CD4-positive, CD25-positive, alpha-beta regulatory T cell (primary cell): ENCODE measurements at regions not wholly inside any gene's neighbourhood (a gene's known extent, or its start where the extent isn't known, plus 50 kb on each side); places are given as distances from the start of the nearest gene placed in this dataset.

Experiments used
- ATAC-seq, 2 donors: fragments of 150-1000 bp; cut with Tn5 transposase; one replicate each; pipeline ENCODE4 v1.10.0; 2021; ENCODE audit warnings: low read depth in 2 of 2, moderate number of reproducible peaks in 2 of 2, moderate library complexity in 1 of 2
- DNase-seq, 3 donors: peaks; one replicate each; pipeline versions ENCODE4 v3.0.0 to v3.0.0-alpha.2; 2012 to 2022; ENCODE audit warnings: mixed read lengths in 1 of 3
- H3K27ac ChIP-seq: one replicate; pipeline ENCODE4 v1.7.0; 2013; ENCODE audit warnings: mild to moderate bottlenecking, low read length; ENCODE audit not compliant: insufficient read depth, poor library complexity, severe bottlenecking
- H3K27me3 ChIP-seq: one replicate; pipeline ENCODE4 v1.7.0; 2013; ENCODE audit warnings: low read length; ENCODE audit not compliant: control insufficient read depth, insufficient read depth
- H3K36me3 ChIP-seq: one replicate; pipeline ENCODE4 v1.7.0; 2013; ENCODE audit warnings: mild to moderate bottlenecking, low read length, moderate library complexity; ENCODE audit not compliant: control insufficient read depth, insufficient read depth
- H3K4me1 ChIP-seq: 2 replicates; pipeline ENCODE4 v1.7.0; 2013; ENCODE audit warnings: mild to moderate bottlenecking, low read length; ENCODE audit not compliant: insufficient read depth, control insufficient read depth, poor library complexity, severe bottlenecking
- H3K4me3 ChIP-seq: one replicate; pipeline ENCODE4 v1.7.0; 2013; ENCODE audit warnings: low read depth, mild to moderate bottlenecking, low read length, moderate library complexity
- H3K9me3 ChIP-seq, 2 experiments: 1 replicate in 1 of 2; 2 replicates in 1 of 2; pipeline ENCODE4 v1.7.0; 2013; ENCODE audit warnings: low read length in 2 of 2, mild to moderate bottlenecking in 1 of 2, moderate library complexity in 1 of 2; ENCODE audit not compliant: control insufficient read depth in 2 of 2
- H3K27ac Mint-ChIP-seq, 3 donors: one replicate each; pipeline ENCODE4 v1.8.0; 2020 to 2022; ENCODE audit warnings: mild to moderate bottlenecking in 3 of 3, mixed read lengths in 3 of 3, moderate library complexity in 2 of 3
- H3K27me3 Mint-ChIP-seq: one replicate; pipeline ENCODE4 v1.8.0; 2022; ENCODE audit warnings: mild to moderate bottlenecking, mixed read lengths
- H3K36me3 Mint-ChIP-seq: one replicate; pipeline ENCODE4 v1.8.0; 2020; ENCODE audit warnings: mixed read lengths
- H3K4me1 Mint-ChIP-seq, 4 donors: one replicate each; pipeline ENCODE4 v1.8.0; 2020 to 2022; ENCODE audit warnings: mixed read lengths in 4 of 4, mild to moderate bottlenecking in 1 of 4
- H3K4me3 Mint-ChIP-seq, 4 donors: one replicate each; pipeline ENCODE4 v1.8.0; 2020 to 2022; ENCODE audit warnings: mild to moderate bottlenecking in 4 of 4, mixed read lengths in 4 of 4, moderate library complexity in 3 of 4
- H3K9me3 Mint-ChIP-seq, 7 donors: one replicate each; pipeline ENCODE4 v1.8.0; 2020 to 2022; ENCODE audit warnings: mixed read lengths in 7 of 7, mild to moderate bottlenecking in 3 of 7, moderate library complexity in 2 of 7

- Mint-ChIP-seq H3K9me3 (peaks cover 0 to 3% (median 0%) of the 10 kb centered on the region in 7 donors), H3K36me3 (no peaks in the 10 kb centered on the region), H3K27me3 (no peaks in the 10 kb centered on the region), H3K4me3 (no peak overlapping the region), H3K4me1 (no peaks in the 10 kb centered on the region), H3K27ac (no peak overlapping the region)
- Histone ChIP-seq H3K27me3 (no peaks in the 10 kb centered on the region), H3K36me3 (no peaks in the 10 kb centered on the region), H3K9me3 (no peaks in the 10 kb centered on the region), H3K4me3 (no peak overlapping the region), H3K27ac (no peak overlapping the region), H3K4me1 (no peaks in the 10 kb centered on the region)
- ATAC-seq (no peak), DNase-seq (no peak)
These were observed 381.5 kb downstream of the CDH26 start for GRCh38 chr20:60339738-60340137.

- ATAC-seq (no peak), DNase-seq (no peak)
- Histone ChIP-seq H3K27me3 (no peaks in the 10 kb centered on the region), H3K4me3 (no peak overlapping the region), H3K27ac (no peak overlapping the region), H3K36me3 (no peaks in the 10 kb centered on the region), H3K4me1 (no peaks in the 10 kb centered on the region), H3K9me3 (no peaks in the 10 kb centered on the region)
- H3K9me3 Mint-ChIP-seq, result peaks cover 0 to 2% (median 0%) of the 10 kb centered on the region in 7 donors
- no peaks in the 10 kb centered on the region for H3K36me3 Mint-ChIP-seq
- H3K27me3 Mint-ChIP-seq, result no peaks in the 10 kb centered on the region
- H3K4me1 Mint-ChIP-seq, result no peaks in the 10 kb centered on the region
- H3K4me3 Mint-ChIP-seq, result no peak overlapping the region
- H3K27ac Mint-ChIP-seq, result no peak overlapping the region
These were observed 382.0 kb downstream of the CDH26 start for GRCh38 chr20:60340232-60340631.

- DNase-seq, result no peak
- Mint-ChIP-seq H3K4me1 (no peaks in the 10 kb centered on the region), H3K27me3 (no peaks in the 10 kb centered on the region)
These were observed 382.8 kb downstream of the CDH26 start for GRCh38 chr20:60341062-60341461.

GRCh38 chr20:60345106-60345505 lies 386.9 kb downstream of the CDH26 start:
- Mint-ChIP-seq H3K27ac (peak overlapping the region in 1 of 3 donors; percentile 75), H3K36me3 (no peaks in the 10 kb centered on the region), H3K4me3 (no peak overlapping the region), H3K9me3 (peaks cover 0 to 4% (median 0%) of the 10 kb centered on the region in 7 donors), H3K4me1 (no peaks in the 10 kb centered on the region), H3K27me3 (no peaks in the 10 kb centered on the region)
- H3K27ac ChIP-seq, result no peak overlapping the region
- H3K4me3 ChIP-seq, result no peak overlapping the region
- no peak for DNase-seq
- H3K36me3 ChIP-seq, result no peaks in the 10 kb centered on the region
- no peaks in the 10 kb centered on the region for H3K9me3 ChIP-seq
- no peaks in the 10 kb centered on the region for H3K27me3 ChIP-seq
- ATAC-seq, result no peak
- H3K4me1 ChIP-seq, result no peaks in the 10 kb centered on the region

More at GRCh38 chr20:60341062-60341461, 382.8 kb downstream of the CDH26 start:
- no peaks in the 10 kb centered on the region for H3K27me3 ChIP-seq
- no peak overlapping the region for H3K4me3 ChIP-seq
- Mint-ChIP-seq H3K27ac (no peak overlapping the region), H3K9me3 (peaks cover 0 to 2% (median 0%) of the 10 kb centered on the region in 7 donors), H3K4me3 (no peak overlapping the region), H3K36me3 (no peaks in the 10 kb centered on the region)
- no peaks in the 10 kb centered on the region for H3K9me3 ChIP-seq
- H3K36me3 ChIP-seq, result no peaks in the 10 kb centered on the region
- no peaks in the 10 kb centered on the region for H3K4me1 ChIP-seq
- ATAC-seq, result no peak
- H3K27ac ChIP-seq, result no peak overlapping the region

GRCh38 chr20:60349418-60349817 lies 391.2 kb downstream of the CDH26 start:
- H3K27me3 ChIP-seq, result no peaks in the 10 kb centered on the region
- no peak overlapping the region for H3K27ac Mint-ChIP-seq
- peaks cover 0 to 4% (median 0%) of the 10 kb centered on the region in 7 donors for H3K9me3 Mint-ChIP-seq
- no peak overlapping the region for H3K4me3 ChIP-seq
- H3K9me3 ChIP-seq, result no peaks in the 10 kb centered on the region
- DNase-seq (no peak), ATAC-seq (no peak)
- H3K27ac ChIP-seq, result no peak overlapping the region
- H3K4me3 Mint-ChIP-seq, result no peak overlapping the region
- no peaks in the 10 kb centered on the region for H3K27me3 Mint-ChIP-seq
- H3K4me1 Mint-ChIP-seq, result no peaks in the 10 kb centered on the region
- H3K4me1 ChIP-seq, result no peaks in the 10 kb centered on the region
- no peaks in the 10 kb centered on the region for H3K36me3 ChIP-seq
- H3K36me3 Mint-ChIP-seq, result no peaks in the 10 kb centered on the region

GRCh38 chr20:60352017-60352416 lies 393.8 kb downstream of the CDH26 start:
- Mint-ChIP-seq H3K36me3 (no peaks in the 10 kb centered on the region), H3K4me3 (no peak overlapping the region), H3K27ac (no peak overlapping the region), H3K27me3 (no peaks in the 10 kb centered on the region), H3K4me1 (no peaks in the 10 kb centered on the region), H3K9me3 (peaks cover 0 to 3% (median 0%) of the 10 kb centered on the region in 7 donors)
- H3K4me1 ChIP-seq, result no peaks in the 10 kb centered on the region
- H3K4me3 ChIP-seq, result no peak overlapping the region
- no peaks in the 10 kb centered on the region for H3K36me3 ChIP-seq
- DNase-seq (no peak), ATAC-seq (no peak)
- no peak overlapping the region for H3K27ac ChIP-seq
- no peaks in the 10 kb centered on the region for H3K27me3 ChIP-seq
- no peaks in the 10 kb centered on the region for H3K9me3 ChIP-seq

GRCh38 chr20:60352596-60352995 lies 394.4 kb downstream of the CDH26 start:
- H3K4me1 Mint-ChIP-seq, result no peaks in the 10 kb centered on the region

GRCh38 chr20:60354024-60354580 lies 395.9 kb downstream of the CDH26 start:
- H3K27ac Mint-ChIP-seq, result no peak overlapping the region
- H3K27ac ChIP-seq, result no peak overlapping the region
- H3K36me3 Mint-ChIP-seq, result no peaks in the 10 kb centered on the region
- H3K9me3 ChIP-seq, result no peaks in the 10 kb centered on the region
- no peak for ATAC-seq
- H3K27me3 ChIP-seq, result no peaks in the 10 kb centered on the region
- no peaks in the 10 kb centered on the region for H3K4me1 Mint-ChIP-seq
- no peaks in the 10 kb centered on the region for H3K27me3 Mint-ChIP-seq
- no peaks in the 10 kb centered on the region for H3K4me1 ChIP-seq
- H3K9me3 Mint-ChIP-seq, result no peaks in the 10 kb centered on the region
- no peak for DNase-seq
- no peak overlapping the region for H3K4me3 Mint-ChIP-seq
- no peaks in the 10 kb centered on the region for H3K36me3 ChIP-seq
- H3K4me3 ChIP-seq, result no peak overlapping the region

More at GRCh38 chr20:60352596-60352995, 394.4 kb downstream of the CDH26 start:
- H3K4me3 Mint-ChIP-seq, result no peak overlapping the region
- Histone ChIP-seq H3K27me3 (no peaks in the 10 kb centered on the region), H3K4me3 (no peak overlapping the region), H3K9me3 (no peaks in the 10 kb centered on the region), H3K4me1 (no peaks in the 10 kb centered on the region), H3K27ac (no peak overlapping the region), H3K36me3 (no peaks in the 10 kb centered on the region)
- DNase-seq (no peak), ATAC-seq (no peak)
- no peaks in the 10 kb centered on the region for H3K27me3 Mint-ChIP-seq
- peaks cover 0 to 2% (median 0%) of the 10 kb centered on the region in 7 donors for H3K9me3 Mint-ChIP-seq
- no peak overlapping the region for H3K27ac Mint-ChIP-seq
- no peaks in the 10 kb centered on the region for H3K36me3 Mint-ChIP-seq
